ENCODE measurements at regions not wholly inside any gene's neighbourhood (a gene's known extent, or its start where the extent isn't known, plus 50 kb on each side); places are given as distances from the start of the nearest gene placed in this dataset.

DNA sequence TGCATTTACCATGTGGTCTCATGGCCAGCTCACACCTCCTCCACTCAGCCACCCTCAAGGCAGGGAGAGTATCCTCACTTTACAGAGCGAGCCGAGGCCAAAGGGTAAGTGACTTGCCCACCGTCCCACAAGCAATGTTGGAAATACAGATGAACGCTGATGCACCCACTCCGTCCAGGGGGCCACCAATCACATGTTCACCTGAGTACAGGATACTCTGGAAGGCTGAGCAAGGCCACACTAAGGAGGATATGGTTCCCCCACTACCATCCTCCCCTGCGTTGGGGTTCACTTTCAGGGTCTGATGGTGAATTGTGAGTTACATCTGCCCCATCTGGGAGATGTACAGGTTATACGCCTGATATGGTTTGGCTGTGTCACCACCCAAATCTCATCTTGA, 128.8 kb downstream of the ATPSCKMT start:
- H3K79me2 ChIP-seq (ENCODE audit: insufficient read depth, low read length) = no peaks in the 10 kb centered on the region
- TF ChIP-seq CEBPB (IDR thresholded peaks at IDR 0.05; ENCODE audit: low read depth) (no peak), EZH2phosphoT487 (IDR thresholded peaks at IDR 0.05; ENCODE audit: borderline replicate concordance) (no peak), EZH2 (IDR thresholded peaks at IDR 0.05) (no peak), FOSL1 (IDR thresholded peaks at IDR 0.05; ENCODE audit: low read depth) (no peak), EGR1 (IDR thresholded peaks at IDR 0.05; ENCODE audit: low read depth) (no peak), SRF (IDR thresholded peaks at IDR 0.05; ENCODE audit: low read depth) (no peak), SIN3A (IDR thresholded peaks at IDR 0.05; ENCODE audit: low read depth) (no peak), ZNF274 (IDR thresholded peaks at IDR 0.05; ENCODE audit: low read depth, low read length) (no peak), RAD21 (IDR thresholded peaks at IDR 0.05; ENCODE audit: low read depth) (no peak), YY1 (IDR thresholded peaks at IDR 0.05; ENCODE audit: extremely low read depth, insufficient replicate concordance, low read depth, low read length) (no peak)
- TF ChIP-seq, protein P1, sequence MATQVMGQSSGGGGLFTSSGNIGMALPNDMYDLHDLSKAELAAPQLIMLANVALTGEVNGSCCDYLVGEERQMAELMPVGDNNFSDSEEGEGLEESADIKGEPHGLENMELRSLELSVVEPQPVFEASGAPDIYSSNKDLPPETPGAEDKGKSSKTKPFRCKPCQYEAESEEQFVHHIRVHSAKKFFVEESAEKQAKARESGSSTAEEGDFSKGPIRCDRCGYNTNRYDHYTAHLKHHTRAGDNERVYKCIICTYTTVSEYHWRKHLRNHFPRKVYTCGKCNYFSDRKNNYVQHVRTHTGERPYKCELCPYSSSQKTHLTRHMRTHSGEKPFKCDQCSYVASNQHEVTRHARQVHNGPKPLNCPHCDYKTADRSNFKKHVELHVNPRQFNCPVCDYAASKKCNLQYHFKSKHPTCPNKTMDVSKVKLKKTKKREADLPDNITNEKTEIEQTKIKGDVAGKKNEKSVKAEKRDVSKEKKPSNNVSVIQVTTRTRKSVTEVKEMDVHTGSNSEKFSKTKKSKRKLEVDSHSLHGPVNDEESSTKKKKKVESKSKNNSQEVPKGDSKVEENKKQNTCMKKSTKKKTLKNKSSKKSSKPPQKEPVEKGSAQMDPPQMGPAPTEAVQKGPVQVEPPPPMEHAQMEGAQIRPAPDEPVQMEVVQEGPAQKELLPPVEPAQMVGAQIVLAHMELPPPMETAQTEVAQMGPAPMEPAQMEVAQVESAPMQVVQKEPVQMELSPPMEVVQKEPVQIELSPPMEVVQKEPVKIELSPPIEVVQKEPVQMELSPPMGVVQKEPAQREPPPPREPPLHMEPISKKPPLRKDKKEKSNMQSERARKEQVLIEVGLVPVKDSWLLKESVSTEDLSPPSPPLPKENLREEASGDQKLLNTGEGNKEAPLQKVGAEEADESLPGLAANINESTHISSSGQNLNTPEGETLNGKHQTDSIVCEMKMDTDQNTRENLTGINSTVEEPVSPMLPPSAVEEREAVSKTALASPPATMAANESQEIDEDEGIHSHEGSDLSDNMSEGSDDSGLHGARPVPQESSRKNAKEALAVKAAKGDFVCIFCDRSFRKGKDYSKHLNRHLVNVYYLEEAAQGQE (IDR thresholded peaks at IDR 0.05; ENCODE audit: low read depth) = no peak
- H3K9me2 ChIP-seq (ENCODE audit: insufficient read depth) = no peaks in the 10 kb centered on the region
- no peak overlapping the region for H2AFZ ChIP-seq (ENCODE audit: low read depth, low read length, poor library complexity, severe bottlenecking)
- RAD21 ChIA-PET (ENCODE audit: low non-redundant PET in 1 of 2, low total read pairs in 2 of 2, uncharacterized antibody in 2 of 2, unreplicated experiment in 2 of 2) = no interaction called here
- H3K9me3 ChIP-seq (ENCODE audit: control insufficient read depth in 1 of 2, insufficient read depth in 1 of 2, low read depth in 1 of 2, low read length in 2 of 2) = no peaks in the 10 kb centered on the region
- no peaks in the 10 kb centered on the region for H3K4me1 ChIP-seq (ENCODE audit: control insufficient read depth in 1 of 2, insufficient read depth in 2 of 2, low read length in 2 of 2)
- no peak overlapping the region for H3K4me3 ChIP-seq (replicated peaks in 1 of 2; ENCODE audit: low read depth in 1 of 2, low read length in 2 of 2)
- H4K20me1 ChIP-seq (ENCODE audit: insufficient read depth) = no peaks in the 10 kb centered on the region
- ATAC-seq (no peak), DNase-seq (ENCODE audit: low read depth, low spot score) (no peak)
- no peak overlapping the region for H3K4me2 ChIP-seq (ENCODE audit: low read length)
- no peak overlapping the region for H3K27ac ChIP-seq (ENCODE audit: low read depth, low read length)
- H3K36me3 ChIP-seq (ENCODE audit: control insufficient read depth in 1 of 2, insufficient read depth in 2 of 2, low read length in 2 of 2) = no peaks in the 10 kb centered on the region
- CTCF ChIA-PET = no interaction called here
- BruUV-seq (replicated peaks) = no TSS peak
- POLR2A ChIA-PET = no interaction called here
- H3K9ac ChIP-seq (ENCODE audit: low read length) = no peak overlapping the region
- no peaks in the 10 kb centered on the region for H3K27me3 ChIP-seq (ENCODE audit: insufficient read depth, low read length)
- intact Hi-C loops (cut with micrococcal nuclease) = no loop called here
